ENCODE measurements at regions not wholly inside any gene's neighbourhood (a gene's known extent, or its start where the extent isn't known, plus 50 kb on each side); places are given as distances from the start of the nearest gene placed in this dataset.
"Not testable (repeated sequence)": the region's sequence is repeated elsewhere in the genome, so short reads cannot be mapped to it uniquely, and the experiment has no call there.

GRCh38 chr7:118420888-118421287 lies 196.4 kb downstream of the ANKRD7 start:
- intact Hi-C loops (cut with DNase I): no loop called here
- TF ChIP-seq CTCF (IDR thresholded peaks at IDR 0.05): no peak
- Histone ChIP-seq H3K9me3 (no peaks in the 10 kb centered on the region), H3K27ac (no peak overlapping the region), H3K27me3 (ENCODE audit: insufficient read depth in 3 of 3, low read length in 2 of 3) (no peaks in the 10 kb centered on the region), H3K4me1 (no peaks in the 10 kb centered on the region), H3K36me3 (ENCODE audit: insufficient read depth in 1 of 2, low read depth in 1 of 2) (no peaks in the 10 kb centered on the region), H3K4me3 (no peak overlapping the region)
- DNase-seq (no peak), ATAC-seq (no peak)
- 79 to 85% (median 84%) methylated on average over 2 of the region's 2 CpGs for WGBS, 3 donors

DNA sequence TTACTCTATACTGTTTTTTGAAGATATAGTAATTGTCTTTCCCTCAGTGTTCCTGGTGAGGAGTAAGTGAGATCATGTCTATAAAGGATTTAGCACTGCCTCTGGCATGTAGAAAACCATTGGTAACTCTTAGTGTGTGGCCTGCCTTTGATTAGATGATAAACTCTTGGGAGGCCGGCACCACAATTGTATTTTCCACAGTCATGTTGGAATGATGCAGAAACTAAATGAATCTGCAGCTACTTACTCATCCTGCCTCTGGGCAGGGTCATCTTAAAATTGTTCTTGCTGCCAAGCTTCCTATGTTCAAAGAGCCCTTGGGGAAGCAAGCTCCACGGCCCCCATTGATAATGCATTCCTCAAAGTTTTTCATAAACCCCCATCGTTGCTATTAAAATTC lies 204.6 kb downstream of the ANKRD7 start:
- Histone ChIP-seq H3K4me3 (no peak overlapping the region), H3K36me3 (ENCODE audit: insufficient read depth in 1 of 2, low read depth in 1 of 2) (no peaks in the 10 kb centered on the region), H3K27me3 (ENCODE audit: insufficient read depth in 3 of 3, low read length in 2 of 3) (no peaks in the 10 kb centered on the region), H3K27ac (no peak overlapping the region), H3K4me1 (no peaks in the 10 kb centered on the region), H3K9me3 (no peaks in the 10 kb centered on the region)
- TF ChIP-seq CTCF (IDR thresholded peaks at IDR 0.05): no peak
- DNase-seq (no peak), ATAC-seq (no peak)
- WGBS, 3 donors: 50 to 56% (median 53%) methylated on average over 3 of the region's 3 CpGs
- intact Hi-C loops (cut with DNase I): no loop called here

DNA sequence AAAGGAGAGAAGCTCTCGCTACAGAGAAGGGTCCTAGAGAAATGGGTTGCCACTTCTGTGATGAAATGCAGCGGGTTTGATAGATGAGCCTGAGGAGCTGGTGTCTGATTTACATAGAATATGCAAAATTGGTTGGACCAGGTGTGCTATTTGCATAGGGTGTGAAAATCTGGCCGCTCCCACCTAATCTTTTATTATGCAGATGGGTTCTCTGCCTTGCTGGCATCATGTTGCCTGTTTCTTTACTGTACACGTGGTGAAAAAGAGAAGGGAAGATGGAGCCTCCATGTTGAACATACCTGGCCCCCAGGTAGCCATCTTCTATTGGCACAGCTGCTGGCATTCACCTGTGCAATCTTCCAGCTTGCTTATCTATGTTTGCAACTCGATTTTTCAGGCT lies 212.2 kb downstream of the ANKRD7 start:
- DNase-seq: no peak
- Histone ChIP-seq H3K36me3 (ENCODE audit: insufficient read depth in 1 of 2, low read depth in 1 of 2) (no peaks in the 10 kb centered on the region), H3K4me1 (no peaks in the 10 kb centered on the region), H3K27me3 (ENCODE audit: insufficient read depth in 3 of 3, low read length in 2 of 3) (no peaks in the 10 kb centered on the region), H3K4me3 (no peak overlapping the region), H3K27ac (no peak overlapping the region), H3K9me3 (peaks cover 4% of the 10 kb centered on the region)
- no peak for ATAC-seq
- WGBS, 3 donors: 59 to 64% (median 62%) methylated on average over 5 of the region's 5 CpGs
- no peak for TF ChIP-seq CTCF (IDR thresholded peaks at IDR 0.05)
- intact Hi-C loops (cut with DNase I): no loop called here

GRCh38 chr7:118449030-118449429 lies 224.5 kb downstream of the ANKRD7 start:
- intact Hi-C loops (cut with DNase I); H3K27me3 ChIP-seq (ENCODE audit: insufficient read depth in 3 of 3, low read length in 2 of 3); H3K9me3 ChIP-seq; H3K4me1 ChIP-seq; ATAC-seq; H3K36me3 ChIP-seq (ENCODE audit: insufficient read depth in 1 of 2, low read depth in 1 of 2); H3K4me3 ChIP-seq; H3K27ac ChIP-seq; DNase-seq: not testable (repeated sequence)
- WGBS, 3 donors: 96 to 100% (median 98%) methylated on average over 1 of the region's 1 CpG

- intact Hi-C loops (cut with DNase I): no loop called here
- Histone ChIP-seq H3K27ac (no peak overlapping the region), H3K4me3 (no peak overlapping the region), H3K27me3 (ENCODE audit: insufficient read depth in 3 of 3, low read length in 2 of 3) (no peaks in the 10 kb centered on the region), H3K4me1 (no peaks in the 10 kb centered on the region), H3K9me3 (no peaks in the 10 kb centered on the region), H3K36me3 (ENCODE audit: insufficient read depth in 1 of 2, low read depth in 1 of 2) (no peaks in the 10 kb centered on the region)
- ATAC-seq: no peak
- no peak for TF ChIP-seq CTCF (IDR thresholded peaks at IDR 0.05)
- no peak for DNase-seq
- whole genome bisulfite sequencing, 3 donors: 67 to 69% (median 68%) methylated on average over 2 of the region's 2 CpGs
These were observed 225.5 kb downstream of the ANKRD7 start for GRCh38 chr7:118449797-118450567.
